ENCODE measurements at regions not wholly inside any gene's neighbourhood (a gene's known extent, or its start where the extent isn't known, plus 50 kb on each side); places are given as distances from the start of the nearest gene placed in this dataset.

DNA sequence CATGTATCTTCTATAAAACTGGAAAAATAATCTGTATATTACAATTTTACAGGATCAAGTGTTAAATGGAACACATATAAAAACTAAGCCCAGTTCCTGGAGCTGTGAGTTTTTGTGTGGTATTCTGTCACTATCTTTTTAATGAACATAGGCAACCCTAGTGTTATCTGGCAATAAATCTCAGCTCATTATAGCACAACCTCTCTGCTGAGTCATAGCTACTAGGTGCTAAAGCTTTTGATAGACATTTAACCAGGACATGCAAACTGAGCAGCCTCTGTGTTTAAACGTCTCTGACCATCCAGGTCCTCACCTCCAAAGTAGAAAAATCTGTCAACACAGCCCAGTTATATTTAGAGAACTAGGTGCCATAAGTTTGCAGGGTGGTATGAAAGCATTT lies 91.0 kb upstream of the CARD18 start:
- no peak for TF ChIP-seq RAD21 (IDR thresholded peaks at IDR 0.05; ENCODE audit: low read depth)
- TF ChIP-seq ZBTB7A (IDR thresholded peaks at IDR 0.05; ENCODE audit: low read depth): no peak
- no peak for TF ChIP-seq EP300 (IDR thresholded peaks at IDR 0.05; ENCODE audit: borderline replicate concordance)
- no peak for TF ChIP-seq CEBPB (IDR thresholded peaks at IDR 0.05)
- no peak for TF ChIP-seq CREB1 (IDR thresholded peaks at IDR 0.05; ENCODE audit: low read depth)
- no peak for TF ChIP-seq YY1 (IDR thresholded peaks at IDR 0.05; ENCODE audit: low read depth)
- no peak for TF ChIP-seq TAF1 (IDR thresholded peaks at IDR 0.05; ENCODE audit: low read depth)
- TF ChIP-seq REST (IDR thresholded peaks at IDR 0.05; ENCODE audit: low read depth): no peak
- no peak for TF ChIP-seq FOXM1 (IDR thresholded peaks at IDR 0.05; ENCODE audit: borderline replicate concordance, low read depth)
- no peak for TF ChIP-seq TCF12 (IDR thresholded peaks at IDR 0.05; ENCODE audit: low read depth)
- no peak for TF ChIP-seq USF1 (IDR thresholded peaks at IDR 0.05)

GRCh38 chr11:105229761-105230160 lies 90.2 kb upstream of the CARD18 start:
- TF ChIP-seq CREB1 (IDR thresholded peaks at IDR 0.05; ENCODE audit: low read depth) (no peak), USF1 (IDR thresholded peaks at IDR 0.05) (no peak), TAF1 (IDR thresholded peaks at IDR 0.05; ENCODE audit: low read depth) (no peak), REST (IDR thresholded peaks at IDR 0.05; ENCODE audit: low read depth) (no peak), YY1 (IDR thresholded peaks at IDR 0.05; ENCODE audit: low read depth) (no peak), TEAD4 (IDR thresholded peaks at IDR 0.05) (no peak), NFIC (IDR thresholded peaks at IDR 0.05) (no peak), ZBTB7A (IDR thresholded peaks at IDR 0.05; ENCODE audit: low read depth) (no peak), CEBPB (IDR thresholded peaks at IDR 0.05) (no peak), TCF12 (IDR thresholded peaks at IDR 0.05; ENCODE audit: low read depth) (no peak)
- TF ChIP-seq, protein P1, sequence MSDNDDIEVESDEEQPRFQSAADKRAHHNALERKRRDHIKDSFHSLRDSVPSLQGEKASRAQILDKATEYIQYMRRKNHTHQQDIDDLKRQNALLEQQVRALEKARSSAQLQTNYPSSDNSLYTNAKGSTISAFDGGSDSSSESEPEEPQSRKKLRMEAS (IDR thresholded peaks at IDR 0.05): no peak

- TF ChIP-seq FOXM1 (IDR thresholded peaks at IDR 0.05; ENCODE audit: borderline replicate concordance, low read depth) (no peak), REST (IDR thresholded peaks at IDR 0.05; ENCODE audit: low read depth) (no peak), EP300 (IDR thresholded peaks at IDR 0.05; ENCODE audit: borderline replicate concordance) (no peak), TCF12 (IDR thresholded peaks at IDR 0.05; ENCODE audit: low read depth) (no peak), EGR1 (IDR thresholded peaks at IDR 0.05) (no peak), CREB1 (IDR thresholded peaks at IDR 0.05; ENCODE audit: low read depth) (no peak), TEAD4 (IDR thresholded peaks at IDR 0.05) (no peak), NFIC (IDR thresholded peaks at IDR 0.05) (no peak), TAF1 (IDR thresholded peaks at IDR 0.05; ENCODE audit: low read depth) (no peak), USF1 (IDR thresholded peaks at IDR 0.05) (no peak), ZBTB7A (IDR thresholded peaks at IDR 0.05; ENCODE audit: low read depth) (no peak), RAD21 (IDR thresholded peaks at IDR 0.05; ENCODE audit: low read depth) (no peak)
These were observed 89.7 kb upstream of the CARD18 start for GRCh38 chr11:105229257-105229656.

- TF ChIP-seq TCF12 (IDR thresholded peaks at IDR 0.05; ENCODE audit: low read depth): no peak
- TF ChIP-seq TEAD4 (IDR thresholded peaks at IDR 0.05): no peak
- TF ChIP-seq NFIC (IDR thresholded peaks at IDR 0.05): no peak
- TF ChIP-seq TAF1 (IDR thresholded peaks at IDR 0.05; ENCODE audit: low read depth): no peak
These were observed 87.8 kb upstream of the CARD18 start for GRCh38 chr11:105227363-105227762.

DNA sequence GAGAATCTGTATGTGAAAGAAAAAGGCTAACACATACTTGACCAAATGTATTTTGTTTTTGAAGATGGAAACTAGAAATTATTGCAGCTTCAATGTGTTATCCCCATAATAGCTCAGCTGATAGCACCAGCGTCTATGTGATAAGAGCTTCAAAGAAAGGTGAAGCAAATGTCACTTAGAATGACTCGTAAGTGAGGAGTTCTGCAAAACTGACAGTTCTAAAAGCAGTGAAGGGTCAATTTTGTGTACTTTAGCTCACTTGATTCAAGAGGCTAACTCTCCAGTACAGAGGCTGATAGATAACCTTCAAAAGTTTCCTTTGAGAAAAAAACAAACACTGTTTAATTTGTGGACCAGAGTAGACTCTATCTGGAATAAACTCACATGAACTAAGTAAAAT lies 87.2 kb upstream of the CARD18 start:
- TF ChIP-seq TAF1 (IDR thresholded peaks at IDR 0.05; ENCODE audit: low read depth): no peak
- TF ChIP-seq CEBPB (IDR thresholded peaks at IDR 0.05): no peak
- no peak for TF ChIP-seq FOXM1 (IDR thresholded peaks at IDR 0.05; ENCODE audit: borderline replicate concordance, low read depth)
- no peak for TF ChIP-seq USF1 (IDR thresholded peaks at IDR 0.05)
- TF ChIP-seq YY1 (IDR thresholded peaks at IDR 0.05; ENCODE audit: low read depth): no peak
- no peak for TF ChIP-seq TEAD4 (IDR thresholded peaks at IDR 0.05)
- no peak for TF ChIP-seq TCF12 (IDR thresholded peaks at IDR 0.05; ENCODE audit: low read depth)
